Adrenal gland (tissue), 5 donors: ENCODE measurements at regions not wholly inside any gene's neighbourhood (a gene's known extent, or its start where the extent isn't known, plus 50 kb on each side); places are given as distances from the start of the nearest gene placed in this dataset.

ENCODE experiments used
- POLR2A ChIP-seq, 2 donors: fragments of 450-650 bp; IDR thresholded peaks; one replicate each; pipeline ENCODE4 v1.6.1; 2017; ENCODE audit warnings: antibody characterized with exemption in 2 of 2, mild to moderate bottlenecking in 2 of 2, moderate library complexity in 1 of 2
- TF ChIP-seq, protein P1 (sequence below), 6 experiments: fragments of 450-650 bp in 4 of 6; fragments of 200-600 bp in 2 of 6; sonication (generic) in 1 of 6; IDR thresholded peaks; 1 replicate in 5 of 6; 2 replicates in 1 of 6; pipeline versions ENCODE4 v1.5.1 to v1.8.0; 2016 to 2021; ENCODE audit warnings: antibody characterized with exemption in 6 of 6, mild to moderate bottlenecking in 2 of 6, moderate library complexity in 1 of 6
- donor health status: DM: no; HTN: no; CAD: no.

DNA sequence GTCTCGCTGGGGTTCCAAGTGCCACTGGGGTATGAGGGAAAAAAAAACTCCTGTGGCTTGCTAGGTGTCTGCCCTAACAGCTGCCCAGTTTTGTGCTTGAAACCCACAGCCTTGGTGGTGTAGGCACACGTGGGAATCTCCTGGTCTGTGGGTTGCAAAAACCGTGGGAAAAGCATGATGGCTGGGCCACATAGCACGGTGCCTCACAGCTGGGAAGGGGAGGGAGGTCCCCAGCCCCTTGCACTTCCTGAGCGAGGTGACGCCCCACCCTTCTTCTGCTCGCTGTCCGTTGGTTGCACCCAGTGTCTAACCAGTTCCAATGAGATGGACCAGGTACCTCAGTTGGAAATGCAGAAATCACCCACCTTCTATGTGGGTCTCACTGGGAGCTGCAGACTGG, 144.3 kb downstream of the KBTBD8 start:
- TF ChIP-seq, protein P1, sequence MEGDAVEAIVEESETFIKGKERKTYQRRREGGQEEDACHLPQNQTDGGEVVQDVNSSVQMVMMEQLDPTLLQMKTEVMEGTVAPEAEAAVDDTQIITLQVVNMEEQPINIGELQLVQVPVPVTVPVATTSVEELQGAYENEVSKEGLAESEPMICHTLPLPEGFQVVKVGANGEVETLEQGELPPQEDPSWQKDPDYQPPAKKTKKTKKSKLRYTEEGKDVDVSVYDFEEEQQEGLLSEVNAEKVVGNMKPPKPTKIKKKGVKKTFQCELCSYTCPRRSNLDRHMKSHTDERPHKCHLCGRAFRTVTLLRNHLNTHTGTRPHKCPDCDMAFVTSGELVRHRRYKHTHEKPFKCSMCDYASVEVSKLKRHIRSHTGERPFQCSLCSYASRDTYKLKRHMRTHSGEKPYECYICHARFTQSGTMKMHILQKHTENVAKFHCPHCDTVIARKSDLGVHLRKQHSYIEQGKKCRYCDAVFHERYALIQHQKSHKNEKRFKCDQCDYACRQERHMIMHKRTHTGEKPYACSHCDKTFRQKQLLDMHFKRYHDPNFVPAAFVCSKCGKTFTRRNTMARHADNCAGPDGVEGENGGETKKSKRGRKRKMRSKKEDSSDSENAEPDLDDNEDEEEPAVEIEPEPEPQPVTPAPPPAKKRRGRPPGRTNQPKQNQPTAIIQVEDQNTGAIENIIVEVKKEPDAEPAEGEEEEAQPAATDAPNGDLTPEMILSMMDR (IDR thresholded peaks at IDR 0.05): no peak
- TF ChIP-seq POLR2A (IDR thresholded peaks at IDR 0.05): no peak
